ENCODE measurements at regions not wholly inside any gene's neighbourhood (a gene's known extent, or its start where the extent isn't known, plus 50 kb on each side); places are given as distances from the start of the nearest gene placed in this dataset.
"Not testable (repeated sequence)": the region's sequence is repeated elsewhere in the genome, so short reads cannot be mapped to it uniquely, and the experiment has no call there.

- no peak for DNase-seq
Observed at GRCh38 chr11:127804747-127805400, 782.5 kb downstream of the ETS1 start.

- DNase-seq: no peak
Observed at GRCh38 chr11:127803755-127804154, 783.6 kb downstream of the ETS1 start.

GRCh38 chr11:127800989-127801688 lies 786.2 kb downstream of the ETS1 start:
- DNase-seq: no peak

- DNase-seq: no peak
Observed at GRCh38 chr11:127795326-127795725, 792.0 kb downstream of the ETS1 start.

- no peak for DNase-seq
Observed at GRCh38 chr11:127791844-127792243, 791.3 kb upstream of the KIRREL3 start.

GRCh38 chr11:127790592-127790991 lies 790.0 kb upstream of the KIRREL3 start:
- no peak for DNase-seq

- DNase-seq: no peak
Observed at GRCh38 chr11:127789927-127790326, 789.4 kb upstream of the KIRREL3 start.

GRCh38 chr11:127772938-127773337 lies 772.4 kb upstream of the KIRREL3 start:
- DNase-seq: not testable (repeated sequence)

- DNase-seq: not testable (repeated sequence)
Observed at GRCh38 chr11:127768931-127769330, 768.4 kb upstream of the KIRREL3 start.

- DNase-seq: no peak
Observed at GRCh38 chr11:127766734-127767133, 766.2 kb upstream of the KIRREL3 start.

- no peak for DNase-seq
Observed at GRCh38 chr11:127738771-127739286, 738.3 kb upstream of the KIRREL3 start.

GRCh38 chr11:127737499-127737898 lies 736.9 kb upstream of the KIRREL3 start:
- no peak for DNase-seq

- no peak for DNase-seq
Observed at GRCh38 chr11:127733552-127733951, 733.0 kb upstream of the KIRREL3 start.

GRCh38 chr11:127726367-127726766 lies 725.8 kb upstream of the KIRREL3 start:
- no peak for DNase-seq

- DNase-seq: no peak
Observed at GRCh38 chr11:127723714-127724113, 723.1 kb upstream of the KIRREL3 start.

GRCh38 chr11:127713226-127713625 lies 712.7 kb upstream of the KIRREL3 start:
- DNase-seq: no peak

GRCh38 chr11:127711748-127712147 lies 711.2 kb upstream of the KIRREL3 start:
- DNase-seq: no peak

GRCh38 chr11:127710831-127711230 lies 710.3 kb upstream of the KIRREL3 start:
- DNase-seq: no peak

GRCh38 chr11:127709960-127710359 lies 709.4 kb upstream of the KIRREL3 start:
- no peak for DNase-seq

- no peak for DNase-seq
Observed at GRCh38 chr11:127693686-127694085, 693.1 kb upstream of the KIRREL3 start.

GRCh38 chr11:127683321-127683720 lies 682.8 kb upstream of the KIRREL3 start:
- DNase-seq: no peak

GRCh38 chr11:127679816-127680545 lies 679.4 kb upstream of the KIRREL3 start:
- DNase-seq: no peak

GRCh38 chr11:127678631-127679030 lies 678.1 kb upstream of the KIRREL3 start:
- DNase-seq: no peak

All from activated CD4-positive, alpha-beta T cell treated with anti-CD3 and anti-CD28 coated beads, Interleukin-2, amount 50 U/mL, for 48 hours (primary cell).